Retinal pigment epithelial cell (primary cell): ENCODE measurements at regions not wholly inside any gene's neighbourhood (a gene's known extent, or its start where the extent isn't known, plus 50 kb on each side); places are given as distances from the start of the nearest gene placed in this dataset.

ENCODE experiments used
- DNase-seq: peaks from one replicate; pipeline ENCODE4 v3.0.0-alpha.2; 2010; ENCODE audit warnings: low read depth
- H3K4me3 ChIP-seq: 2 replicates; pipeline ENCODE4 v1.5.1; 2011; ENCODE audit warnings: mild to moderate bottlenecking, low read length, control low read depth, moderate library complexity
- CTCF ChIP-seq: conservative IDR thresholded peaks from 2 replicates; pipeline ENCODE4 v1.5.1; 2011; ENCODE audit warnings: low read depth, low read length, control low read depth, inconsistent platforms

GRCh38 chr10:3366043-3366442, 193.5 kb upstream of the PITRM1 start:
- DNase-seq: no peak
- TF ChIP-seq CTCF: no peak
- H3K4me3 ChIP-seq: no peak overlapping the region

GRCh38 chr10:3365630-3366029, 193.0 kb upstream of the PITRM1 start:
- DNase-seq: no peak
- no peak overlapping the region for H3K4me3 ChIP-seq
- TF ChIP-seq CTCF: no peak

GRCh38 chr10:3364768-3365480, 192.3 kb upstream of the PITRM1 start:
- no peak for TF ChIP-seq CTCF
- no peak for DNase-seq
- H3K4me3 ChIP-seq: no peak overlapping the region

- no peak overlapping the region for H3K4me3 ChIP-seq
- no peak for TF ChIP-seq CTCF
- DNase-seq: no peak
Measured at GRCh38 chr10:3363311-3364045, 190.9 kb upstream of the PITRM1 start.

- DNase-seq: no peak
- TF ChIP-seq CTCF: no peak
- H3K4me3 ChIP-seq: no peak overlapping the region
Measured at GRCh38 chr10:3362394-3362793, 189.8 kb upstream of the PITRM1 start.

GRCh38 chr10:3361640-3362039, 189.1 kb upstream of the PITRM1 start:
- no peak overlapping the region for H3K4me3 ChIP-seq
- no peak for TF ChIP-seq CTCF
- DNase-seq: no peak

GRCh38 chr10:3357737-3358136, 185.2 kb upstream of the PITRM1 start:
- no peak for DNase-seq
- no peak for TF ChIP-seq CTCF
- H3K4me3 ChIP-seq: no peak overlapping the region
